IMR-90 (cell line): ENCODE measurements at regions not wholly inside any gene's neighbourhood (a gene's known extent, or its start where the extent isn't known, plus 50 kb on each side); places are given as distances from the start of the nearest gene placed in this dataset.

ENCODE experiments used
- BHLHE40 ChIP-seq: fragments of 150-350 bp; IDR thresholded peaks from 2 replicates; pipeline ENCODE4 v1.6.1; 2016; ENCODE audit warnings: mild to moderate bottlenecking, low read depth, low read length
- CEBPB ChIP-seq: IDR thresholded peaks from 2 replicates; pipeline ENCODE4 v1.6.1; 2012; ENCODE audit warnings: low read depth, low read length, improper control_type of control experiment
- CTCF ChIP-seq: conservative IDR thresholded peaks from 2 replicates; pipeline ENCODE4 v1.5.1; 2012; ENCODE audit warnings: mild to moderate bottlenecking, low read depth, low read length, improper control_type of control experiment
- MXI1 ChIP-seq: IDR thresholded peaks from 2 replicates; pipeline ENCODE4 v1.6.1; 2012; ENCODE audit warnings: low read depth, mild to moderate bottlenecking, low read length, moderate library complexity, borderline replicate concordance
- POLR2A ChIP-seq: IDR thresholded peaks from 2 replicates; pipeline ENCODE4 v1.6.1; 2012; ENCODE audit warnings: mild to moderate bottlenecking, low read depth, low read length
- RAD21 ChIP-seq: IDR thresholded peaks from 2 replicates; pipeline ENCODE4 v1.6.1; 2012; ENCODE audit warnings: low read length, improper control_type of control experiment
- RFX5 ChIP-seq: IDR thresholded peaks from 2 replicates; pipeline ENCODE4 v1.8.0; 2012; ENCODE audit warnings: low read depth, mild to moderate bottlenecking, low read length, moderate library complexity
- USF2 ChIP-seq: fragments of 150-350 bp; IDR thresholded peaks from 2 replicates; pipeline ENCODE4 v1.6.1; 2017; ENCODE audit warnings: mild to moderate bottlenecking, antibody characterized with exemption, low read length, low read depth

GRCh38 chr3:73681610-73682009 lies 56.9 kb upstream of the PDZRN3 start:
- TF ChIP-seq CTCF (no peak), POLR2A (no peak), CEBPB (no peak), BHLHE40 (peak; percentile 6; the same call in 1 of the 2 replicates), RFX5 (no peak), USF2 (no peak), RAD21 (no peak), MXI1 (no peak)
